ENCODE measurements at regions not wholly inside any gene's neighbourhood (a gene's known extent, or its start where the extent isn't known, plus 50 kb on each side); places are given as distances from the start of the nearest gene placed in this dataset.
A peak's percentile ranks its signal among the peaks of the same experiment; 100 is the strongest.
"Not testable (repeated sequence)": the region's sequence is repeated elsewhere in the genome, so short reads cannot be mapped to it uniquely, and the experiment has no call there.

DNA sequence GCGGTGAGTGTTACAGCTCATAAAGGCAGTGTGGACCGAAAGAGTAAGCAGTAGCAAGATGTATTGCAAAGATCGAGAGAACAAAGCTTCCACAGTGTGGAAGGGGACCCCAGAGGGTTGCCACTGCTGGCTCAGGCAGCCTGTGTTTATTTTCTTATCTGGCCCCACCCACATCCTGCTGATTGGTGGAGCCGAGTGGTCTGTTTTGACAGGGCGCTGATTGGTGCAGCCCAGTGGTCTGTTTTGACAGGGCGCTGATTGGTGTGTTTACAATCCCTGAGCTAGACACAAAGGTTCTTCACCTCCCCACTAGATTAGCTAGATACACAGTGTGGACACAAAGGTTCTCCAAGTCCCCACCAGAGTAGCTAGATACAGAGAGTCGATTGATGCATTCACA lies 747.8 kb upstream of the NRXN1 start:
- DNase-seq (ENCODE audit: low spot score): not testable (repeated sequence)

GRCh38 chr2:51778806-51779205 lies 746.9 kb upstream of the NRXN1 start:
- DNase-seq (ENCODE audit: low spot score): no peak

GRCh38 chr2:51774606-51775005 lies 742.7 kb upstream of the NRXN1 start:
- DNase-seq (ENCODE audit: low spot score): not testable (repeated sequence)

DNA sequence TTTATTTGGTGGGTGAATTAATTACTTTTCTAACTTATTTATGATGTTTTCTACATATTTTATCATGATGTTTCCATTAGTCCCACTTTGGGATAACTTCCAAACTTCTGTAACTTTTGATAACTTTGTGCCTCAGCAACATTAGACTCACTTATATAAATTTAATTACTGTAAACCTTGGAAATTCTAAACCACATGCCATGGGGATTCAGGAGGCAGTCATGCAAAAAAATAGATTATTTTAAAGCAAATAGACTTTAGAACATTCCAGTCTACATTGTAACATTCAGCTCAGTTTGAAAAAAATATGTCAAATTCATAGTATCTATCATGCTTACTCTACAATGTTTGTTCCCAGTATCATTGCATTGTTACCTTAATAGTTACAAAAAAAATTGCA lies 728.5 kb upstream of the NRXN1 start:
- no peak for DNase-seq (ENCODE audit: low spot score)

- no peak for DNase-seq (ENCODE audit: low spot score)
Measured at GRCh38 chr2:51758081-51758480, 726.1 kb upstream of the NRXN1 start.

GRCh38 chr2:51734115-51734514 lies 702.2 kb upstream of the NRXN1 start:
- no peak for DNase-seq (ENCODE audit: low spot score)

- peak; percentile 13 for DNase-seq (ENCODE audit: low spot score)
Measured at GRCh38 chr2:51723691-51724090, 691.8 kb upstream of the NRXN1 start.

GRCh38 chr2:51722311-51722710 lies 690.4 kb upstream of the NRXN1 start:
- no peak for DNase-seq (ENCODE audit: low spot score)

DNA sequence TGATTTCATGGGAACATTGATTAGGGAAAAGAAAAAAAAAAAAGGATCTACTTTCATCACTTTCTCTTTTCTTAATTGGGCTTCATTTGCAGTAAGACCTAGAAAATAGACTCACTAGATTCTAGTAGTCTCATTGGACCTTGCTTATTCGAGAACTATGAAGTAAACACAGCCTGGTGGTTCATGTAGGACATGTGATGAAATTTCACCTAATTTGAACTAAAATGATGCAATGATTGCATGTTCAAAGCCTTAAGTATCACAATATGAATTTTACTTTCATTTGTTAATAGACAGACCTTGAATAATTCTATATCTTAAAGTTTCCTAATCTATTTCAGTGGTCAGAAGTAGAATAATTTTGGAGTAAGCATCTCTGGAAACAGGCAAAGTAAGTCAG lies 688.9 kb upstream of the NRXN1 start:
- no peak for DNase-seq (ENCODE audit: low spot score)

DNA sequence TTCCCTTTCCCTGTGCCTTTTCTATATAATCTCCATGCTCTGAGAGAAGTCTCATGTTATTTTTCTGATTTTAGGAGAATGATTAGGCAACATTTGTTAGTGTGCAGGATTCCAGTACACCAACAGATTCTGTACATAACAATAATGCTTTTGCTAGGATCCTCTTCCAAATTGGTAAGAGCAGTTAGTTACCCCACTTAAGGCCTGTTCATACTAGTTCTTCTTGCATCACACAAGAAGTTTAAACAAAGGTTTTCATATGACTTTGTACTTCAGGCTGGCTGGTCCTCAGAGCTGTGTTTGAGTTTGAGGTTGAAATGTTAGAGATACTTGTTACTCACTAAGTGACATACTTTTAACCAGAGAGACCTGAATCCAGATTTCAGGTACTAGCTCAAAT lies 686.9 kb upstream of the NRXN1 start:
- no peak for DNase-seq (ENCODE audit: low spot score)

- peak; percentile 82 for DNase-seq (ENCODE audit: low spot score)
Measured at GRCh38 chr2:51717312-51717711, 685.4 kb upstream of the NRXN1 start.

- DNase-seq (ENCODE audit: low spot score): no peak
Measured at GRCh38 chr2:51711766-51712165, 679.8 kb upstream of the NRXN1 start.

DNA sequence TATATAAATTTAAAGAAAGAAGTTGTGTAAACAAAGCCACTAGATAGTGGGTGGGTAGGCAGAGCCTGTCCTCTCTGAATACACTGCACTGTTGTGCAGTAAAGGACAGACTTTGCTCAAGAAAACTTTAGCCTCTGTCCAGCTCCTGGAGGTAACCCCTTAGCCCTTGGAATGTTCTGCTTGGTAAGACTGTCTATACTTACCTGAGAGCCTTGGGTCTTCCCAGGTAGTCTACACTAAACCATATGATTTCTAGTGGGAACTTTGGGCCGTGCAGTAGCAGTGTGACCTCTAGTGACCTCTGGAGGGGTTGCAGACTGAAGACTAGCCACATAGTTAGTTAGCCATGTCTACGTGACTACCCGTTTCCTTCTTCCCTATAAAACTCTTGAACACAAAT lies 678.3 kb upstream of the NRXN1 start:
- DNase-seq (ENCODE audit: low spot score): peak; percentile 19

DNA sequence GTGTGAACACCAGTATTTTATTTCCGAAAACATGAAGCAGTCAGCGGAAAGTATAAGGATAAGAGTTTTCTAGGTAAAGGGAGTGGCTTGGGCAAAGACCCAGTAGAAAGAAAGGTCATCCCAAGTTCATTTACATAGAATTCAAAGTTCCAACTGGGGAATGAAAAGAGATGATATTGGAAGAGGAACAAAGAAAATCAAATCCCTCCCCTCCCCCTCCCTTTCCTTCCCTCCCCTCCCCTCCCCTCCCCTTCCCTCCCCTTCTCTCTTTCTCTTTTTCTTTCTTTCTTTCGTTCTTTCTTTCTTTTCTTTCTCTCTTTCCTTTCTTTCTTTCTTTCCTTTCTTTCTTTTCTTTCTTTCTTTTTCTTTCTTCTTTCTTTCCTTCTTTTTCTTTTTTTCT lies 675.7 kb upstream of the NRXN1 start:
- DNase-seq (ENCODE audit: low spot score): no peak

DNA sequence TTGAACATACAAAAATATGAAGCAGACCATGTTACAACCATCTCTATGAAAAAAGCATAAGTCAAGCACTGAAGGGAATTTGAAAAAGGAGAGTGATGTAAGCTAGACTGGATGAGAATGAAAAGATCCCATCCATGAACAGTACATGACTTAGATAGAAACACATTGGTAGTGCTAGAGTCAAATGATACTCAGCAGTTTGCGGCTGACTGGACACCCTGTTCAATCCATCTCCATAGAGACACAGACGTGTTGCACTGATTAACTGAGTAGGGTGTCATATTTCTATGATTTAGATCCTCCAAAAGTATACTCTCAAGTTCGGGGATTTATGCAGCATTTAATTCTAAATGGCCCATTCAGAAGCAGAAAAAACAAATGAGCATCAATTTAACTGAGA lies 674.3 kb upstream of the NRXN1 start:
- no peak for DNase-seq (ENCODE audit: low spot score)

DNA sequence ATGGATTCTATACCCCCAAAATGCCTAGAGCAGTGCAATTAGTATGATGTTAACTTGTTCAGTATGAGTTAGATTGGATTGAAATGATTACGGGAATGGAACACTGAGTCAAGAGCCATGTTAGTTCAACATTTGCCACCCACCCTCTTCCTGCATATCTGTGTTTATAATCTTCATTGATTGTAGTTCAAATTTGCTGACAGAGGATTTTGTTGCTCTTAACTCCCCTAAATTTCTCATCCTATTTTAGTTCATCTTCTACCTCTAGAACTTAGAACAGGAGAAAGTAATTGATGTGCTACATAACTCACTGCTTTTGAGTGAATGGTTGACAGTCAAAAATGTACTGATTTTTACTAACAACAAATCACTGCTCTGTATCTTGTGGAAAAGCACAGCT lies 673.5 kb upstream of the NRXN1 start:
- DNase-seq (ENCODE audit: low spot score): no peak

- DNase-seq (ENCODE audit: low spot score): no peak
Measured at GRCh38 chr2:51698021-51698420, 666.1 kb upstream of the NRXN1 start.

GRCh38 chr2:51697095-51697494 lies 665.2 kb upstream of the NRXN1 start:
- no peak for DNase-seq (ENCODE audit: low spot score)

GRCh38 chr2:51695531-51695930 lies 663.6 kb upstream of the NRXN1 start:
- no peak for DNase-seq (ENCODE audit: low spot score)

GRCh38 chr2:51693640-51694039 lies 661.7 kb upstream of the NRXN1 start:
- DNase-seq (ENCODE audit: low spot score): no peak

GRCh38 chr2:51681854-51682253 lies 649.9 kb upstream of the NRXN1 start:
- no peak for DNase-seq (ENCODE audit: low spot score)

- no peak for DNase-seq (ENCODE audit: low spot score)
Measured at GRCh38 chr2:51673628-51674027, 641.7 kb upstream of the NRXN1 start.

GRCh38 chr2:51667679-51668078 lies 635.7 kb upstream of the NRXN1 start:
- no peak for DNase-seq (ENCODE audit: low spot score)

- DNase-seq (ENCODE audit: low spot score): no peak
Measured at GRCh38 chr2:51662187-51662586, 630.3 kb upstream of the NRXN1 start.

DNA sequence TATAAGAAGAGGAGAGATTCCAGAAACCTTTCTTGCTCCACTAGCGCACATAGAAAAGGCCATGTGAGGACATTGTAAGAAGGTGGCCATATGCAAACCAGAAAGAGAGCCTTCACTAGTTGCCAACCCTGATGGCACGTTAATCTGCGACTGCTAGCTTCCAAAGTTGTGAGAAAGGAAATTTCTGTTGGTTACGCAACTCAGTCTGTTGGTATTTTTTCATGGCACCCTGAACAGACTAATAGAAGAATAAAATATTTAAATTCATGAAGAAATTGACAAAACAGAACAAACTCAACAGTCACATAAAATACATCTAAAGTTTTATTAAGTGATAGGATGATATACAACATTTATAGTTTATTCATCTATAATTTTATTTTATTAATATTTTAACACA lies 625.9 kb upstream of the NRXN1 start:
- DNase-seq (ENCODE audit: low spot score): no peak
